GM12874 (cell line): ENCODE measurements at regions not wholly inside any gene's neighbourhood (a gene's known extent, or its start where the extent isn't known, plus 50 kb on each side); places are given as distances from the start of the nearest gene placed in this dataset.

Experiments
- CTCF ChIP-seq: IDR thresholded peaks from 2 replicates; pipeline ENCODE4 v1.5.1; 2011; ENCODE audit warnings: low read depth, mild to moderate bottlenecking, control low read depth, low read length, moderate library complexity; ENCODE audit not compliant: insufficient read depth

GRCh38 chr16:27005386-27005785, 61.3 kb upstream of the C16orf82 start:
- TF ChIP-seq CTCF = no peak
